Panc1 (cell line): ENCODE measurements at regions not wholly inside any gene's neighbourhood (a gene's known extent, or its start where the extent isn't known, plus 50 kb on each side); places are given as distances from the start of the nearest gene placed in this dataset.

Experiments
- TF ChIP-seq, protein P1 (sequence below), 2 experiments: IDR thresholded peaks; 2 replicates each; pipeline ENCODE4 v1.6.1; 2011 to 2012; ENCODE audit warnings: low read depth in 2 of 2, control low read depth in 1 of 2, low read length in 1 of 2, mild to moderate bottlenecking in 1 of 2, moderate library complexity in 1 of 2; ENCODE audit not compliant: insufficient read depth in 1 of 2
- TF ChIP-seq, protein P2 (sequence below): fragments of 450-650 bp; IDR thresholded peaks from 2 replicates; pipeline ENCODE4 v1.5.1; 2017; ENCODE audit warnings: mild to moderate bottlenecking

DNA sequence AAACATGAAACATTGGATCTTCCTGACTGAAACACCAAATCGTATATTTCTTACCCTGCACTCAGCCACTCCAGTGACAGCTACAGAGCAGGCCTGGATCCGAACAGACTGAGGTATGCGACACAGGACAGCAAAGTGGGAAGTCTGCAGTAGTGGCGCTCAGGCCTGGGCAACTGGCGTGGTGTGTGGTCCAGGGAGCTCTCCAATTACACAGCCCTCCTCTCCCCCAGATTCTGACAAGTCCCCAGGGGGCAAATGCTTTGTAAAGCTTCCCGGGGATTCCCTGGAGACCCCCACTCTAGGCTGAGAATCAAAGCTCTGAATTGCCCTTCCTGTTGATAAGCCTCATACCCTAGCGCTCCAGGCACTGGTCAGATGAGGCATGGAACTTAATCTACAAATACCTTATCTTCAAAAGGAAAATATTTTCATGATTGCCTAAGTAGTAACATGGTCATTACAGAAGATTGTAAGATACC is 104.8 kb upstream of the ERCC6L2 start:
- TF ChIP-seq, protein P1, sequence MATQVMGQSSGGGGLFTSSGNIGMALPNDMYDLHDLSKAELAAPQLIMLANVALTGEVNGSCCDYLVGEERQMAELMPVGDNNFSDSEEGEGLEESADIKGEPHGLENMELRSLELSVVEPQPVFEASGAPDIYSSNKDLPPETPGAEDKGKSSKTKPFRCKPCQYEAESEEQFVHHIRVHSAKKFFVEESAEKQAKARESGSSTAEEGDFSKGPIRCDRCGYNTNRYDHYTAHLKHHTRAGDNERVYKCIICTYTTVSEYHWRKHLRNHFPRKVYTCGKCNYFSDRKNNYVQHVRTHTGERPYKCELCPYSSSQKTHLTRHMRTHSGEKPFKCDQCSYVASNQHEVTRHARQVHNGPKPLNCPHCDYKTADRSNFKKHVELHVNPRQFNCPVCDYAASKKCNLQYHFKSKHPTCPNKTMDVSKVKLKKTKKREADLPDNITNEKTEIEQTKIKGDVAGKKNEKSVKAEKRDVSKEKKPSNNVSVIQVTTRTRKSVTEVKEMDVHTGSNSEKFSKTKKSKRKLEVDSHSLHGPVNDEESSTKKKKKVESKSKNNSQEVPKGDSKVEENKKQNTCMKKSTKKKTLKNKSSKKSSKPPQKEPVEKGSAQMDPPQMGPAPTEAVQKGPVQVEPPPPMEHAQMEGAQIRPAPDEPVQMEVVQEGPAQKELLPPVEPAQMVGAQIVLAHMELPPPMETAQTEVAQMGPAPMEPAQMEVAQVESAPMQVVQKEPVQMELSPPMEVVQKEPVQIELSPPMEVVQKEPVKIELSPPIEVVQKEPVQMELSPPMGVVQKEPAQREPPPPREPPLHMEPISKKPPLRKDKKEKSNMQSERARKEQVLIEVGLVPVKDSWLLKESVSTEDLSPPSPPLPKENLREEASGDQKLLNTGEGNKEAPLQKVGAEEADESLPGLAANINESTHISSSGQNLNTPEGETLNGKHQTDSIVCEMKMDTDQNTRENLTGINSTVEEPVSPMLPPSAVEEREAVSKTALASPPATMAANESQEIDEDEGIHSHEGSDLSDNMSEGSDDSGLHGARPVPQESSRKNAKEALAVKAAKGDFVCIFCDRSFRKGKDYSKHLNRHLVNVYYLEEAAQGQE (IDR thresholded peaks at IDR 0.05; ENCODE audit: insufficient read depth in 1 of 2, low read depth in 2 of 2, low read length in 1 of 2): no peak
- TF ChIP-seq, protein P2, sequence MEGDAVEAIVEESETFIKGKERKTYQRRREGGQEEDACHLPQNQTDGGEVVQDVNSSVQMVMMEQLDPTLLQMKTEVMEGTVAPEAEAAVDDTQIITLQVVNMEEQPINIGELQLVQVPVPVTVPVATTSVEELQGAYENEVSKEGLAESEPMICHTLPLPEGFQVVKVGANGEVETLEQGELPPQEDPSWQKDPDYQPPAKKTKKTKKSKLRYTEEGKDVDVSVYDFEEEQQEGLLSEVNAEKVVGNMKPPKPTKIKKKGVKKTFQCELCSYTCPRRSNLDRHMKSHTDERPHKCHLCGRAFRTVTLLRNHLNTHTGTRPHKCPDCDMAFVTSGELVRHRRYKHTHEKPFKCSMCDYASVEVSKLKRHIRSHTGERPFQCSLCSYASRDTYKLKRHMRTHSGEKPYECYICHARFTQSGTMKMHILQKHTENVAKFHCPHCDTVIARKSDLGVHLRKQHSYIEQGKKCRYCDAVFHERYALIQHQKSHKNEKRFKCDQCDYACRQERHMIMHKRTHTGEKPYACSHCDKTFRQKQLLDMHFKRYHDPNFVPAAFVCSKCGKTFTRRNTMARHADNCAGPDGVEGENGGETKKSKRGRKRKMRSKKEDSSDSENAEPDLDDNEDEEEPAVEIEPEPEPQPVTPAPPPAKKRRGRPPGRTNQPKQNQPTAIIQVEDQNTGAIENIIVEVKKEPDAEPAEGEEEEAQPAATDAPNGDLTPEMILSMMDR: no peak
